ENCODE measurements at regions not wholly inside any gene's neighbourhood (a gene's known extent, or its start where the extent isn't known, plus 50 kb on each side); places are given as distances from the start of the nearest gene placed in this dataset.

DNA sequence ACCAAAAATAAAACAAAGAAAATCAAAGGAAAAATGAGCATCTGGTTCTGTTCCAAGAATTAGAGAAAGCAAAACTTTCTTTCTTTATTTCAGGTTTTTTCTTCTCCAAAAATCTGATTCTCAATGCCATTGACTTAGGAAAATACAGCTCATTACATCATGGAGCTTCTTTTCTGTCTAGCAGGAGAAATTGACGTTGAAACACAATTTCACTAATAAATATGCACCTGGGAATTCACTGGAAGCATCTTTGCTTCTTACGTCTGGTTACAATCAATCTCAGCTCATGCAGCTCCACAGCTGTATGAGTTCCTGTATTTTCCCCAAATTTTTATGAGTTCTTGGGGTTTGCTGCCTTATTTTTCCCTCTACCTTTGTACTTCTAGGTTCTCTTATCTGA is 1568.6 kb upstream of the GOT2 start:
- BruUV-seq (replicated peaks): no TSS peak
- H3K4me3 ChIP-seq: no peak overlapping the region
- CTCF ChIA-PET: no interaction called here
- intact Hi-C loops (cut with micrococcal nuclease; ENCODE audit: unreplicated experiment): no loop called here
- POLR2A ChIA-PET (ENCODE audit: unreplicated experiment): no interaction called here
- H3K9me3 ChIP-seq (ENCODE audit: insufficient read depth, low read depth): no peaks in the 10 kb centered on the region
- H3K4me2 ChIP-seq: no peak overlapping the region
- no peaks in the 10 kb centered on the region for H3F3A ChIP-seq (ENCODE audit: insufficient read depth, low read depth)
- no peak overlapping the region for H3K27ac ChIP-seq
- no peak overlapping the region for H2AFZ ChIP-seq
- no peak for TF ChIP-seq EZH2 (IDR thresholded peaks at IDR 0.05; ENCODE audit: low read depth)
- no peak for TF ChIP-seq CTCF (conservative IDR thresholded peaks at IDR 0.05)
- no peaks in the 10 kb centered on the region for H3K36me3 ChIP-seq (ENCODE audit: low read depth)
- H4K20me1 ChIP-seq (ENCODE audit: insufficient read depth): no peaks in the 10 kb centered on the region
- peaks cover 5% of the 10 kb centered on the region for H3K27me3 ChIP-seq (ENCODE audit: insufficient read depth, low read depth)
- no peaks in the 10 kb centered on the region for H3K9me2 ChIP-seq (ENCODE audit: insufficient read depth)
- no peaks in the 10 kb centered on the region for H3K79me2 ChIP-seq (ENCODE audit: low read depth)
- no peak for DNase-seq
- no peaks in the 10 kb centered on the region for H3K4me1 ChIP-seq (replicated peaks; ENCODE audit: insufficient read depth)

- Histone ChIP-seq H3K4me3 (no peak overlapping the region), H3K27me3 (ENCODE audit: insufficient read depth, low read depth) (peaks cover 5% of the 10 kb centered on the region), H3K4me2 (no peak overlapping the region), H3K79me2 (ENCODE audit: low read depth) (no peaks in the 10 kb centered on the region), H3K9me3 (ENCODE audit: insufficient read depth, low read depth) (no peaks in the 10 kb centered on the region), H3F3A (ENCODE audit: insufficient read depth, low read depth) (no peaks in the 10 kb centered on the region), H3K4me1 (replicated peaks; ENCODE audit: insufficient read depth) (no peaks in the 10 kb centered on the region), H3K36me3 (ENCODE audit: low read depth) (no peaks in the 10 kb centered on the region), H3K27ac (no peak overlapping the region), H4K20me1 (ENCODE audit: insufficient read depth) (no peaks in the 10 kb centered on the region), H3K9me2 (ENCODE audit: insufficient read depth) (no peaks in the 10 kb centered on the region), H2AFZ (no peak overlapping the region)
- no peak for DNase-seq
- intact Hi-C loops (cut with micrococcal nuclease; ENCODE audit: unreplicated experiment): no loop called here
- no TSS peak for BruUV-seq (replicated peaks)
- TF ChIP-seq CTCF (conservative IDR thresholded peaks at IDR 0.05) (no peak), EZH2 (IDR thresholded peaks at IDR 0.05; ENCODE audit: low read depth) (no peak)
- POLR2A ChIA-PET (ENCODE audit: unreplicated experiment): no interaction called here
- CTCF ChIA-PET: no interaction called here
Observed at GRCh38 chr16:60302261-60302660, 1568.1 kb upstream of the GOT2 start.

GRCh38 chr16:60299241-60299776 is 1565.2 kb upstream of the GOT2 start:
- Histone ChIP-seq H3K36me3 (ENCODE audit: low read depth) (no peaks in the 10 kb centered on the region), H3K4me3 (no peak overlapping the region), H4K20me1 (ENCODE audit: insufficient read depth) (no peaks in the 10 kb centered on the region), H3K27me3 (ENCODE audit: insufficient read depth, low read depth) (peaks cover 1% of the 10 kb centered on the region), H2AFZ (no peak overlapping the region), H3K27ac (no peak overlapping the region), H3K79me2 (ENCODE audit: low read depth) (no peaks in the 10 kb centered on the region), H3K4me2 (no peak overlapping the region), H3F3A (ENCODE audit: insufficient read depth, low read depth) (no peaks in the 10 kb centered on the region), H3K9me2 (ENCODE audit: insufficient read depth) (no peaks in the 10 kb centered on the region), H3K4me1 (replicated peaks; ENCODE audit: insufficient read depth) (no peaks in the 10 kb centered on the region), H3K9me3 (ENCODE audit: insufficient read depth, low read depth) (no peaks in the 10 kb centered on the region)
- CTCF ChIA-PET: no interaction called here
- intact Hi-C loops (cut with micrococcal nuclease; ENCODE audit: unreplicated experiment): no loop called here
- no TSS peak for BruUV-seq (replicated peaks)
- DNase-seq: no peak
- POLR2A ChIA-PET (ENCODE audit: unreplicated experiment): no interaction called here
- no peak for TF ChIP-seq CTCF (conservative IDR thresholded peaks at IDR 0.05)
- TF ChIP-seq EZH2 (IDR thresholded peaks at IDR 0.05; ENCODE audit: low read depth): no peak

Data from PC-9 (cell line).